ENCODE measurements at regions not wholly inside any gene's neighbourhood (a gene's known extent, or its start where the extent isn't known, plus 50 kb on each side); places are given as distances from the start of the nearest gene placed in this dataset.

GRCh38 chr7:26951407-26951950 lies 87.1 kb upstream of the SKAP2 start:
- TF ChIP-seq CTCF (IDR thresholded peaks at IDR 0.05) (no peak), ZFX (IDR thresholded peaks at IDR 0.05; ENCODE audit: borderline replicate concordance) (no peak)

Measured in 22Rv1 (cell line).